Activated CD4-positive, CD25-positive, alpha-beta regulatory T cell treated with anti-CD3 and anti-CD28 coated beads, Interleukin-2, amount 50 U/mL, for 72 hours (primary cell): ENCODE measurements at regions not wholly inside any gene's neighbourhood (a gene's known extent, or its start where the extent isn't known, plus 50 kb on each side); places are given as distances from the start of the nearest gene placed in this dataset.

Experiments used
- DNase-seq: peaks from one replicate; pipeline ENCODE4 v3.0.0; 2021

DNA sequence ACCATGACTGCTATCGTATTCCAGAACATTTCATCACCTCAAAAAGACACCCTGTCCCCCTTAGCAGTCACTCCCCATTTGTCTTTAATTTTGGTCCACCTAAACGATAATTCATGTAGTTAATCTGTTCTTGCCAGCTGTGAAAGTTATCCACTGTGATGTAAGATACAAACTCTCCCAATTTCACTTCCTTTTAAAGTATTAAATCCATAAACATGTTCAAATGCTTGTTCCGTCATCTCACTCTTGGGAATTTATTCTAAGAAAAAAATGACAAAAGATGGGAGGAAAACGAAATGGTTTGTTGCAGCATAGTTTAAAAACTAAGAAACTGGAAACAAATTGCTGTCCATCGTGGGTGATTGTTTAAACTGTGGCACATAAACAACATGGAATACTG lies 53.7 kb upstream of the IRF2 start:
- DNase-seq: no peak

DNA sequence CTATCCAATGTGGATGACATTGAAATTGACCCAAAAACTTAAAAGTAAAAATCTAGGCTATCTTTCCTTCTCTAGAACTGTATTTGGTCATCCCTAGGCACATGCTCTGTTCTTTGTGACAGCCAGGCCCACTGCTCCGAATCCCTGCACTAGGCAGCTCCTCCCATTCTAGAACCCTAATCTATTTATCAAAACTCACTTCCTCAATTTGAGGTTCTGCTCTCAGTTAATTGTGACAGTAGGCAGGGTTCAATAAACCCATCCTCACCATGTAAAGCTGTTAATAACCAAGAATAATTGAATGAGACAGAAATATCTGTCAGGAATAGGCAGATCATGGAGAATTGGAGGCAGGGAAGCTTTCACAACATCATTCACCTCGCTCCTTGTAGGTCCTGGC lies 51.9 kb upstream of the IRF2 start:
- DNase-seq: no peak
